Activated gamma-delta T cell treated with Interleukin-2 at 50 U/mL for 16 hours (primary cell): ENCODE measurements at regions not wholly inside any gene's neighbourhood (a gene's known extent, or its start where the extent isn't known, plus 50 kb on each side); places are given as distances from the start of the nearest gene placed in this dataset.
A peak's percentile ranks its signal among the peaks of the same experiment; 100 is the strongest.
"Not testable (repeated sequence)": the region's sequence is repeated elsewhere in the genome, so short reads cannot be mapped to it uniquely, and the experiment has no call there.

Experiments
- DNase-seq: peaks from one replicate; pipeline ENCODE4 v3.0.0-alpha.2; 2020

DNA sequence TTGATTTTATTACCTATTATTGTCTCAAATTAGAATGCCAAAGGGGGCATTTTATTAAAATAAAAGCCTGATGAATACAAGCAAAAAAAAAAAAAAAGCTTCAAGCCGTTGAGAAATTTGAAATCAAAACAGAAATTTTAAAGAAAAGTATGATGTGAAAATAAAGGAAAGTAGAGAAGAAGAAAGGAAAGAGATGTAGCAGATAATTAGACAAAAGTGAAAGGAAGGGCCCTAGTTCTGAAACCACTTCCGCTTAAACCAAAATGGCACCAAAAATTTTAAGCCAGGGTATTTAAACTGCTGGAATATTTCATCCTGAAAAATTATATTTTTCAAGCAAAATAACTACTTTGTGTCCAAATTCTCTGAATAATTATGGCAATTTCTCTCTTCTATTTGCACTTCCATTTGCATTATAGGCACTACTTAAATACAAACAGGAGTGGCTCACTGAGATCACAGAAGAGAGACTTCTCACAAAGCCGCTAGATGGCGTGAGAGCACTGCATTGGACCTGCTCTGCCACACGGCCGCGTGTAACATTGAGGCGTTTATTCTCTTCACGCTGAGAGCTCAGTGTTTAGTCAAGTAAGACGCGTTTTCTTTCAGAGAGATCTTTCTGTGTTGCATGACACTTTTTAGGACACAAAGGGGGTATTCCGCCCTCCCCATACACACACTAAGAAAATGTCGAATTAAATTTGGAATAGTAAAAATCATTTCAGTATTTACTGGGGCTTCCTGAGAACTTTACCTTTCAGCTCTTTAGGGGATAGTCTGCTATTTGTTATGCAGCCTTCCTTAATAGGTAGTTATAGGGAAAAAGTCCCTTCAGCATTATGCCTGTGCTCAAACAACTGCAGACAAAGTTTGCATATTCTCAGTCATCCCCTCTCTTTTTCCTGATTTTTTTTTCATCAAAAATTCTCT lies 368.4 kb upstream of the CCNH start:
- DNase-seq = peak; percentile 64

DNA sequence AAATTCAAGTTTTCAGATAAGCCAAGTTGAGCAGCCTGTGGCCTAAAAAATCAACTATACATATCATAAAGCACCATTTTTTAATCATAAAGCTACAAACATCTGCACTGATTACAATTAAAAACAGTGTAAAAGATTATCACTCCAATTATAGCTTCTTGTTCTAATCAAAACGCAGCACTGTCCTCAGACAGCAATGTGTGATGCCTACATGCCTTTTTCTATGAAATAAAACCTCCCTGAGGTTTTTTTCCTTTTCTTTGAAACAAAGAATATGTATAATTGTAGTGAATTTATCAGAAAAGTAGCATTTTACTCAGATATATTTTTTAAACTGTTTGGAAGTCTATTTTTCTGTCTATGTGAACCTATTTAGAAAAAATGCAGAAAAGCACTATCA lies 366.1 kb upstream of the CCNH start:
- DNase-seq = no peak

DNA sequence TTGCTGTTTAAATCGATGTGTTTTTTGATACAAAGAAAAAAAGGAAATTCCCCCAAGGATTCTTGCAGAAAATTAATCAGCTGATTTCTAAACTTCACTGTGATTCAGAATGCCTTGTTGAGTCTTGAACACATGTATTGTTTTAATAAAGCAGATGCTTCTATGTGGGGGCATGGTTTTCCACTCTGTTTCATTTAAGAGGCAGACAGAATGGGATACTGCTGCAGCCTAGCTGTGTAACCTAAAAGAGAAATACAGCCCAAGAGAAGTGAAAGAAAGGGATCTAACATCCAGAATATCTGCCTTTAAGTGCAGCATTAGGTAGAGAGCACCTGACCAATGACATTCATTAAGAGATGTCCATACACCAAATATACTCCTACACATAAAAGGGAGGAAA lies 365.1 kb upstream of the CCNH start:
- no peak for DNase-seq

DNA sequence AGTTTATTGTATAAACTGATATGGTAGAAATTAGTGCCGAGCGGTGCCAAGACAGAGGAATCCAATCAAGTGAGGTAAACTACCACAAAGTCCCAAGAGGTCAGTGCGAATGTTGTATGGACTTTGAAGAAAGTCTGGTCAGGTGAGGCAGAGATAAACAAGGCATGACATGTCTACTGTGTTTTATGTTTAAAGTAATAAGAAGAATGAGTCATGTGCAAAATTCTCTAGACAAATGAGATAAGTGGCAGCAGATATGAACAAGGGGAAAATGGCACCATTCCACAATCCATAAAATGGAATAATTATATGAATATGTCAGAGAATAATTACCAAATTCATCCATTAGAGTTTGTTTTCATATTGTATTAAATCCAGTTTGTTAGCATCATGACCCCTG lies 364.1 kb upstream of the CCNH start:
- no peak for DNase-seq

DNA sequence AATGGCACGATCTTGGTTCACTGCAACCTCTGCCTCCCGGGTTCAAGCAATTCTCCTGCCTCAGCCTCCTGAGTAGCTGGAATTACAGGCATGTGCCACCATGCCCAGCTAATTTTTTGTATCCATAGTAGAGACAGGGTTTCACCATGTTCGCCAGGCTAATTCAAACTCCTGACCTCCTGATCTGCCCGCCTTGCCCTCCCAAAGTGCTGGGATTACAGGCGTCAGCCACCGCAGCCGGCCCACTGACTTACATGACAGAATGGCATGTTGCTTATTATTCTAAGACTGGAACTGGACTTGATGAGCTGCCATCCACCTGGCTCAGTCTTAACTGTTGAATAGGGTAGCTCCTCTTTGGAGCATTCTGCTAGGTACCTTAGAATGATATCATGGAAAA lies 363.6 kb upstream of the CCNH start:
- not testable (repeated sequence) for DNase-seq

DNA sequence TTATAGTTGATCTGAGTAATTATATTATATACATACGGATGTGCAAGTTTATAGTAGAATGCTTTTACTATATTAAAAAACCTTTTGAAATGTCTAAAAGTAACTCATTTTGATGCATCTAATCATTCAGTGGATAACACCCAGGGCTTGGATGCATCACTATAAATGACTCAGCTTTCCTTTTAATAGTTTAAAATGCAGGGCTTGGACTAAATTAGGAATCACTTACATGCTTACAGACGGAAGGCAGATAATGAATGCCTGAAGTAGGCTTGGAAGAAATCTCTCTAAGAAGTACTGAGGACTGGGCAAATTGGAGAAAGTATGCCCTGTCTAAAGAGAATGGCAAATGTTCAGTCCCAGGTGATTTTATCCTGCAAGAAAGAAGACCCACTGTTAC lies 362.5 kb upstream of the CCNH start:
- no peak for DNase-seq

DNA sequence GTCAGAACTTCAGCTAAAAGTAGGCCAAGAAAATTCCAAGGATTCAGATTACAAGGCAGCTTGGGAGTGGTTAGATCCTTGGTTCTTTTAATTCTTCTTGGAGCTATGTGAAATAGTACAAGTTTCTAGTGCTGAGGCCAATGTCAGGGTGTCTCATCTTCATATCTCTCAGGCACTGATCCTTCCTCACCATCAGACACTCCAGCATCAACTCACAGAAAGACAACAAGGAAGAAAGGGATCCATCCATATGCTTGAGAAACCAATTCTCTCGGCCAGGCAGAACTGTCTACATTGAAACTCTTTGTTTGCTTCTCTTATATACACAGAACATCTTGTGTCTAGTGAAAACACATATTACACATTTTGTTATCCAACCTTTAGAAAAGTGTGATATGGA lies 362.1 kb upstream of the CCNH start:
- DNase-seq = no peak

DNA sequence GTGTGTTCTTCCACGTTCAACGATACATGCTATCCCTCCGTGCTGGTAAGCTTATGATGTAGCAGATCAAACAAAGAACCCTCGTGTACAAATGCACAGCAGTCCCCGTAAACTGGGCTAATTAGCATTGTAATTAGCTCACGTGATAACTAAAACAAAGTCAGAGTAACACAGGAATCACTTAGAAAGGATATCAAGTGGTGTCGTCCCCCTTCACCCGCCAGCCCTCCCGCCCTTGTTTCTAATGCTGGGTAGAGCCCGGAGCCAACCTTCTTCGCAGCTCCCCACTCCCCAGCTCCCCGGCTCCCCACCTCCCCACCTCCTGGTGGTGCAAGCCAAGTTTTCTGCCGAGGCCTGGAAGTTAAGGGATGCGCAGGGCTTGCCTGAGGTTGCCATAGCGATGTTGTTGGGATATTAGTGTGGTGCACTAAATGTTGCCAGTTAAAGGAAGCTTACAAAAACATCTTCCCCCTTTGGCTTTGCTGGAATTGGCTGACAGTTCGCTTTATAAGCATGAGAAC lies 357.9 kb upstream of the CCNH start:
- DNase-seq = no peak

DNA sequence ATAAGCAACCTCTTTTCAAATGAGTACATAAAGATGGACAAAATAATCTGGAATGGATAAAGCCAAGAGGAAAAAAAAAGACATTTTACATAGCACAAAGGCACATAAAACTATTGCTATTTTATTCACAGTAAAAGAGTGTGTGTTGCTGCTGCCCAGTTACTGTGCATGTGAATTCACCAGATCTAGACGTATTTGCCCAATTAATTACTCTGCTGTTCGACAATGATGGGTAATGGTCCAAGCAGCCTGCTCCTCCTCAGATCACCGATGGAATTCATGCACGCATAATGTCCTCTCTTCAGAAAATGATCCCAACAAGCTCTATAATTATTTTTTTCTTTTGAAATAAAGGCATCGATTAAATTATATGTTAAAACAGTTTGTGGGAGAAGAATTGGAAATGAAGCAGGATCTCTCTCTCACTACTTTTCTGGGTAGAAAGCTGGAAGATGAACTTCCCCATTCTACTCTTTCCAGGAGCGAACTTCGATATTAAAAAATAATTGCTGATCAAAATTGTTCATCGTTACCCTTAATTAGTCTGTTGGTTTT lies 357.4 kb upstream of the CCNH start:
- DNase-seq = no peak

DNA sequence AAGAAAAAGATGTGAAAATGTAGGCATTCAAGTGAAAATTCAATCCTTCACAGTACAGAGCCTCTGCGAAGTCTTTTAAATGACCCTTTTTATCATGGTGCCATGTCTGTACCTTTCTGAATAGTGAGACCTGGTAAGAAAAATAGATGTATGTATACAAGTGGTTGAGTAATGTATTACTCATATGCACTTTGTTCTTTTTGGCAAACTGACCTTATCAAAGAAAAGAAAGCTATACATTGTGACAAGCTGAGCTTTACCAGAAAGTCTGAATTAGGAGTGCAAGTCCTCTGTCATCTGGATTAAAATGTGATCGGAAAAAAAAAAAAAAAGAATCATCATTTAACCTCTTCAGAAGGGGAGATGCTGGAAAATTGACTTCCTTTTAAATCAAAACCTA lies 356.4 kb upstream of the CCNH start:
- no peak for DNase-seq

DNA sequence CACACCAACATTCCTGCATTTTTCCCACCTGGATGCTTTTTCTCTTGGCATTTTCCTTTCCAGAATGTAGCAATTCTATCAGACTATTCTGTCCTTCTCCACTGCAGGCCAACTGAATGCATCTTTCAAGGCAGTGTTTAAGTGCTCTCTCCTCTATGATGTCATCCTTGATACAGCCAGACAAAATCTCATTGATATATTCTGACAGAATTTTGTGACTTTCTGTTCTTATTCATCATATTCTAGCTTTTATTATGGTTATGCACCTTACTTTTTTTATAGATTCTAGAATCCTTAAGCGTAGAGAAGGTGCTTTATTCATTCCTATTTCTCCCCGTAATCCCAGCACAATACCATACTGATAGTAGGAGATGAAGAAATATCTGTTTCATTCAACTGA lies 355.5 kb upstream of the CCNH start:
- DNase-seq = no peak

DNA sequence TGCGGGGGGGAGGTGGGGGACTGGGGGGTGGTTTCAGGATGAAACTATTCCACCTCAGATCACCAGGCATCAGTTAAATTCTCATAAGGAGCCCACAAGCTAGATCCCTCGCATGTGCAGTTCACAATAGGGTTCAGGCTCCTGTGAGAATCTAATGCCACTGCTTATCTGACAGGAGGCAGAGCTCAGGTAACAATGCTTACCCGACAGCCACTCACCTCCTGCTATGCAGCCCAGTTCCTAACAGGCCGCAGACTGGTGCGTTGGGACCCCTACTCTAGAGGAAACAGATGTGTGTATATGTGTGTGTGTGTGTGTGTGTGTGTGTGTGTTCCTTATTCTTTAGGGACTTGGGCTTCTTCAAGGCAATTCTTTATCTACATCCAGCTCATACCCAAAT lies 352.3 kb upstream of the CCNH start:
- DNase-seq = no peak

DNA sequence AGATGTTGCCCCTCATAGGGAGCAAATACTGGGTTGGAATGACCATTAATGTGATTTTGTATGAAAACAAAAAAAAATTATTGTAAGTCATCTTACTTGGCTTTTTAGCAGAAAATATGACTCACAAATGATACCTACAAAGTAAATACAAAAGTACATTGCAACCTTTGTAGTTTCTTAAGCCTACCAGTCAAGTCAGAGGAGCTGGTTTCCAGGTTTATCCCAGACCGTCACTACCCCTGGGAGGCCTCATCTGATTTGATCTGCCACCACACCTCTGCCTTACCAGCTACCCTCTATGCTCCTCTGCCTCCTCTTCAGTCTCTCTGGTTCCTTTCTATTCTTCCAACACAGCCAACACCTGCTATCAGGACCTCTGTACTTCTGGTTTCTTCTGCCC lies 349.9 kb upstream of the CCNH start:
- no peak for DNase-seq

DNA sequence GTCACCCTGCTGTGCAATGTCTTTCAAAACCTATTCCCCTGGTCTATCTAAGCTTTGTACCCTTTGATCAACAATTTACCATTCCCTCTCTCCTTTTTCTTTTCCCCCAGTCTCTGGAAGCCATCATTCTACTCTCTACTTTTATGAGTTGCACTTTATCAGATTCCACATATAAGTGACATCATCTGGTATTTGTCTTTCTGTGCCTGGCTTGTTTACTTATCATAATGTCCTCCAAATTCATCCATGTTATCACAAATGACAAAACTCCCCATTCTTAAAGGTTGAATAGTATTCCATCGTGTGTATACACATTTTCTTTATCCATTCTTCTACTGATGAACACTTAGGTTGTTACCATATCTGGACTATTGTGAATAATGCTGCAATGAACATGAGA lies 344.2 kb upstream of the CCNH start:
- DNase-seq = no peak

DNA sequence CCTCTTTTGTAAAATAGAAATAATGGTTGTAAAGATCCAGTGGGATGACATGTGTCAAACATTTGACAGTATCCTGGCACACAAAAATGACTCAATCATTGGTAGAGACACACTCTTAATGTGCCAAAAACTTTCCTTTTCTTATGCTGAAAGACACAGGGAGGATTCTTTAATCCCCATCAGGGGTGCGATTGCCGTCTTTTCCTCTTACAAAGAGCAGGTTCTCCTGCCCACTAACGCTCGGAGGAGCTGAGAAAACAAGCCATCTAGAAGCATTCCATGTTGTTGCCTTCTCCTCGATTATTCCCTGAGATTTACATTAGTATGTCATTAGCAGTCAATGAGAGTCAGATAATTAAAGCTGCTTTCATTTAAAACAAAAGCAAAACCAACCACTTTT lies 342.6 kb upstream of the CCNH start:
- DNase-seq = no peak

DNA sequence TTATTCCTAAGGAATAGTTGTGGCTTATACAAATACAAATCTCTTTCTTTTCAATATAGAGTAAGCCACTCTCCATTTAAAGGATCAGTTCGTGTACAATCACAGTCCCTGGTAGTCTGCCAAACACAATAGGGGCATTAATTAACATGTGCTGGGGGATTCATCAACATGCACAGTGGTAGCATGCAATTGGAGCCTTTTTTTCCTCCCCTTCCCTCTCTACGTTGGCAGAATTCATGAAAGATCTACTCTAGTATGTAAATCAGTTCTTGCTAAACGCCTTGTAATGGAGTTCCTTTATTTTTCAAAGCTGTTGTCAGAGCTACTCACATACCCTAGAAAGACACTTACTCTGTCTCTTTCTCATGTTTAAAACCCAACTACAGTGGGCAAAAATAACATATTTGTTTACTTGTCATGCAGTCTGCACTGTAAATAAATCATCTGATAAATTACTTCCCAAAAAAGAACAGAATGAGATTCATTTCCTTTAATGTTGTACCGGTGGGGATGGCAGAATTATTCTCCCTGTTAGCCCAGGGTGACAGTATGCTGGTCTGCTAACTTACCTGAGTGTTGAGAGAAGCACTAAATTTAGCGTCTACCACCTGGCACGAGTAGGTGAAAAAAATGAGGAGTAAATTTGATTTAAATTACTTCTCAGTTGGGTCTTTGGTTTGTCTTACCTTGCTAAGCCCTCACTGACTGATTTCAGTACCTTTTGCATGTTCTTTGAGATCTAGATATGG lies 341.5 kb upstream of the CCNH start:
- DNase-seq = no peak

DNA sequence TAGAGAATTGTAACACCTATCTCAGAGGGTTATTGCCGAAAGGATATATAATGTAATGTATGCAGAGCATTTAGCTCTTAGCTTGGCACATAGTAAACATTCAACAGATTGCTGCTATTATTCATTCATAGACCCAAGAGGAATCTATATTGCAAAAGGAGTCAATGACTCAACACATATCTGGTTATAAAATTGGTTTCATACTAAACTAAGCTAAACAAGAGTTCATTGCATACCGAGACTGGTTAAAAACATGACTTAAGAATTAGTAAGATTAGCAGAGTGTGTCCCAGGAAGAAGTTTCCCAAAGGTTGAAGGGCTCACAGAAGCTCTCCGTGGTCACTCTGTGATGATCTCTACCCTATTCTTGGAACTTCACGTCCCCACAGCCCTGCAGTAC lies 339.6 kb upstream of the CCNH start:
- DNase-seq = no peak

DNA sequence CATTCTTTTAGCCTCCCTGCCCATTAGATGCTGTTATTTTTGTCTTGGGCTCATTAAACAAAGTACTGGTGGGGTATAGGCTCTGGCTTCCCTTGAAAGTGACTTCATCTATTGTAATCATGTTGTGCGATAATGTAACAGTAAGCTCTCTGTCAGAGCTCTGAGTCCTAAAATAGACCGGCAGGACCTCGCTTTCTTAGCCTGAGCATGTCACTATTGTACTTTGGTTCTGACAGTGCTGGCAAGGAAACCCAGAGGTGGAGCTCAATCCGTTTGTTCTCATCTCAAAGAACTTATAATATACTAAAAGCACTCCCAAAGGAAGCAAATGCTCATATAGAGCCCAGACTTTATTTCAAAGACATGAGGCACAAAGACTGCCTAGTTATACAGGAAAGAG lies 339.1 kb upstream of the CCNH start:
- DNase-seq = no peak

DNA sequence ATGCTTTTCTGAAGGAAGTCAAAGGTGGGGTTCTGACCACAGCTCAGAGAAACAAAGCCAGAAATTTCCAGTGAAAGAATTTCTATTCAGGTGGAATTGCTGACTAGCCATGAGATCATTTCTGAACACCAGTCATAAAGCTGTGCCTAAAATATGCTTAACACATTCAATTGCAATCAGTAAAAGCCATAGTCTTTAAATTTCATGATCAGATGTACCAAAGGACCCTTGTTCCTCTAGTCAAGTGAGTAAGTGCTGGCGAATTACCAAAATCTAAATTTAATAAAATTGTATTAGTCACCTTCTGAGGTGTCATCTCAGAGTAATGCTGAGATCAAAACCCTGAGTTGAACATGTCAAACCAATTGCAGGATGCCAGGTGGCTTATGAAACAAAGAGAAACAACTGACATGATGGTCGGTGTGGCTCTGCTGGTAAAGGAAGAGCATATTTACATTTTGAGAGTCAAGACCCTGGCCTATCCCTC lies 334.2 kb upstream of the CCNH start:
- no peak for DNase-seq

DNA sequence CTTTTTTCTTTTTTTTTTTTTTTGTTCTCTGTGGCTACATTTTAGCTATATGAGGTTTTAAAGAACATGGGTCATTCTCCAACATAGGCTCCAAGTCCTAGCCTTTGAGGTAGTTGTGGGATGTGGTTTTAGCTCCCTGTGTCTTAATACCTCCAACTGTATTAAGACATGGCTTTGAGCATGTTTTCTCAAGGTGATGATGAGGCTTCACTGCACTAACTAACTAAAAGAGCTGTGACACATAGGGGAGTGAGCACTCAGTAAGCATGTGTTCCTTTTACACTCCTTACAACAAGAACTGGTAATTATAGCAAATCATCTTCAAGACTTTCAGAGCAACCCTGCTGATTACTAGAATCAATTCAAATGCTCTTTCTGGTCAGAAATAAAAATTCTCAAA lies 333.6 kb upstream of the CCNH start:
- no peak for DNase-seq

DNA sequence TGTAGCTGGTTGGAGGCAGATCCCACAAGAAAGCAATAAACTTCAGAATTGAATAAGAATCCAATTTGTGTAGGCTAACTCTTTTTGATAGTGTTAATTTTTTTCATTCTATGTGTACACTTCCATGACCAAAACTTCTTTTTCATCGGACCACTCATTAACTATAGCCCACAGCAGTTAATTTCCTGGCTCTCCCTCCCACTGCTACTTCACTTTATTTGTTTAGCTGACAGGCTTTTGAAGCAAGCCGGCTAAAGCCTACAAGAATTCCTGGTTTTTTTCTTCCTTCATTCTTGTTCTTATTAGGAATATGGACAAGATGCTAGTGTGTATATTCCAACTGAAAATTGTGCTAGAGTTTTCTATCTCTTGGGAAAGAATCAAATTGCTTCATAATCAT lies 329.2 kb upstream of the CCNH start:
- DNase-seq = no peak

DNA sequence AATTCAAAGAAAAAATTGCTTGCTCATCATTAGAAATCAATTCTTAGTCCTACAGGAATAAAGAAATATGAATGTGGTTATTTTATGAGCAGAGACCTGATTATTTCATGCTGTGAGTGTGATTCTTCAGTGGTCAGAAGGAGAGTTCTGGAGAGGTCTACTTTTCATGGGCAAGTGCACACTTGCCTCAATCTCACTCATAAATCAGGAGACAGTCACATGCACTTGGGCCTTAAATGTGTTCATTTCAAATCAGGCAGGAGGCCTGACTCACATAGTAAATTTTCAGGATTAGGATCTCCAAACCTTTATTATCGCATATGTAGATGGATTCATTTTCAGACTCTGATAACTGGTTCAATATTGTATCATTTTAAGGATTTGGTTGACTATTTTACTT lies 323.2 kb upstream of the CCNH start:
- DNase-seq = no peak

DNA sequence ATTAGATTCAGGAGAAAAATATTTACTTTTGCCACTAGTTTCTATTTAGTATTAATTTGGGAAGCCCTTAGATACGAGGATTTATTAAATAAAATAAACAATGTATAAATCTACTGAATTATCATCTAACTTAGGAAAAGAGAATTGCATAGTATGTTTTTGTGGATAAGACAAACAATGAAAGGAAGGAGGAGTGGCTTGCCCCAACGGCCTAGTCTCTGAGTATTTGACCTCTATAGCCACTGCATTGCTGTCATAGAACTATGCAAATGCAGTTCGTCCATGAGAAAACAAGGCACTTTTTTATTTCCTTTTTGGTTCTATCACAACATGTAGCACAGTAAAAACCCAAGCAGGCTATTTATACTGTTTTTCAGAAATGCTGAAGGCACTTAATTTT lies 321.2 kb upstream of the CCNH start:
- no peak for DNase-seq
